SK-N-SH (cell line): ENCODE measurements at regions not wholly inside any gene's neighbourhood (a gene's known extent, or its start where the extent isn't known, plus 50 kb on each side); places are given as distances from the start of the nearest gene placed in this dataset.

ENCODE experiments used
- CTCF ChIA-PET: fragments of 300-600, 350-600 bp; formaldehyde crosslinking; extraction: SDS; loops from one replicate; lab custom pipeline; 2021; lab: Yijun Ruan, JAX
- POLR2A ChIA-PET: fragments of 350-600 bp; sonication (Branson Sonifier 250); formaldehyde crosslinking; extraction: SDS; loops from one replicate; lab custom pipeline; 2020; ENCODE audit warnings: antibody characterized with exemption, inconsistent platforms; lab: Yijun Ruan, JAX
- DNase-seq: peaks from one replicate; pipeline ENCODE4 v3.0.0; 2012
- H2AFZ ChIP-seq: fragments of 200-600 bp; sonication (generic); 2 replicates; pipeline ENCODE4 v1.8.1; 2016; ENCODE audit warnings: antibody characterized with exemption, mild to moderate bottlenecking, low read depth
- H3F3A ChIP-seq: fragments of 200-600 bp; sonication (generic); replicated peaks from 2 replicates; pipeline ENCODE3; 2016; ENCODE audit warnings: antibody characterized with exemption, mild to moderate bottlenecking; ENCODE audit not compliant: insufficient read depth
- H3K27ac ChIP-seq, 2 experiments: fragments of 200-500 bp in 1 of 2; fragments of 200-600 bp in 1 of 2; sonication (Bioruptor generic) in 1 of 2; sonication (generic), shearing (Covaris generic) in 1 of 2; 2 replicates each; pipeline versions ENCODE4 v1.5.1 to v1.6.1; 2014 to 2016; ENCODE audit warnings: low read depth in 2 of 2, inconsistent platforms in 1 of 2, low read length in 1 of 2, mild to moderate bottlenecking in 1 of 2, mixed read lengths in 1 of 2
- H3K27me3 ChIP-seq: fragments of 200-600 bp; sonication (generic), shearing (Covaris generic); 2 replicates; pipeline ENCODE4 v1.6.1; 2016; ENCODE audit warnings: mixed run types; ENCODE audit not compliant: insufficient read depth
- H3K36me3 ChIP-seq, 2 experiments: fragments of 200-500 bp in 1 of 2; fragments of 200-600 bp in 1 of 2; sonication (Bioruptor generic) in 1 of 2; sonication (generic) in 1 of 2; replicated peaks in 1 of 2; 2 replicates each; pipeline versions ENCODE3 to v1.5.1; 2014 to 2016; ENCODE audit warnings: low read length in 1 of 2, mild to moderate bottlenecking in 1 of 2; ENCODE audit not compliant: insufficient read depth in 2 of 2, control insufficient read depth in 1 of 2
- H3K4me1 ChIP-seq, 2 experiments: fragments of 200-500 bp in 1 of 2; fragments of 200-600 bp in 1 of 2; sonication (Bioruptor generic) in 1 of 2; sonication (generic), shearing (Covaris generic) in 1 of 2; 2 replicates each; pipeline versions ENCODE4 v1.5.1 to v1.6.1; 2014 to 2016; ENCODE audit warnings: low read depth in 1 of 2, low read length in 1 of 2, mixed run types in 1 of 2; ENCODE audit not compliant: insufficient read depth in 2 of 2, control insufficient read depth in 1 of 2
- H3K4me2 ChIP-seq: fragments of 200-600 bp; sonication (generic), shearing (Covaris generic); 2 replicates; pipeline ENCODE4 v1.6.1; 2017; ENCODE audit warnings: mixed run types
- H3K4me3 ChIP-seq, 2 experiments: fragments of 200-500 bp in 1 of 2; fragments of 200-600 bp in 1 of 2; sonication (Bioruptor generic) in 1 of 2; sonication (generic), shearing (Covaris generic) in 1 of 2; 2 replicates each; pipeline versions ENCODE4 v1.5.1 to v1.8.1; 2014 to 2016; ENCODE audit warnings: low read depth in 2 of 2, inconsistent platforms in 1 of 2, low read length in 1 of 2, mild to moderate bottlenecking in 1 of 2, mixed read lengths in 1 of 2, moderate library complexity in 1 of 2
- H3K79me2 ChIP-seq: fragments of 200-600 bp; sonication (generic); 2 replicates; pipeline ENCODE4 v1.8.1; 2017; ENCODE audit warnings: mild to moderate bottlenecking; ENCODE audit not compliant: insufficient read depth
- H3K9ac ChIP-seq: fragments of 200-600 bp; sonication (generic); 2 replicates; pipeline ENCODE4 v1.6.1; 2017; ENCODE audit warnings: mixed run types
- H3K9me2 ChIP-seq: fragments of 200-600 bp; sonication (generic); 2 replicates; pipeline ENCODE4 v1.6.1; 2017; ENCODE audit warnings: mixed run types
- H3K9me3 ChIP-seq: fragments of 200-600 bp; sonication (generic); 2 replicates; pipeline ENCODE4 v1.6.1; 2017; ENCODE audit warnings: mixed run types, mild to moderate bottlenecking, moderate library complexity
- H4K20me1 ChIP-seq: fragments of 200-600 bp; sonication (generic); 2 replicates; pipeline ENCODE4 v1.6.1; 2017; ENCODE audit warnings: mild to moderate bottlenecking, mixed run types; ENCODE audit not compliant: insufficient read depth
- EP300 ChIP-seq, 2 experiments: IDR thresholded peaks; 2 replicates each; pipeline versions ENCODE4 v1.4.0 to v1.6.1; 2012; ENCODE audit warnings: borderline replicate concordance in 1 of 2, low read depth in 1 of 2, low read length in 1 of 2
- GABPA ChIP-seq: IDR thresholded peaks from 2 replicates; pipeline ENCODE4 v1.4.0; 2012; ENCODE audit warnings: low read depth, mild to moderate bottlenecking
- JUND ChIP-seq: IDR thresholded peaks from 2 replicates; pipeline ENCODE4 v1.4.0; 2012
- MAX ChIP-seq: IDR thresholded peaks from 2 replicates; pipeline ENCODE4 v1.4.0; 2012; ENCODE audit warnings: low read depth
- NRF1 ChIP-seq: IDR thresholded peaks from 2 replicates; pipeline ENCODE4 v1.6.1; 2012; ENCODE audit warnings: low read depth, mild to moderate bottlenecking, low read length
- PBX3 ChIP-seq: IDR thresholded peaks from 2 replicates; pipeline ENCODE4; 2012
- RCOR1 ChIP-seq: fragments of 150-350 bp; IDR thresholded peaks from 2 replicates; pipeline ENCODE4 v1.6.1; 2017; ENCODE audit warnings: antibody characterized with exemption, low read length
- REST ChIP-seq: IDR thresholded peaks from 2 replicates; pipeline ENCODE4 v1.6.1; 2012; ENCODE audit warnings: mild to moderate bottlenecking, low read depth, low read length, moderate library complexity
- RFX5 ChIP-seq: IDR thresholded peaks from 2 replicates; pipeline ENCODE4 v1.6.1; 2012; ENCODE audit warnings: mild to moderate bottlenecking, improper control_type of control experiment, low read length
- RXRA ChIP-seq: IDR thresholded peaks from 2 replicates; pipeline ENCODE4 v1.4.0; 2012; ENCODE audit warnings: low read depth, mild to moderate bottlenecking, borderline replicate concordance
- SIN3A ChIP-seq: IDR thresholded peaks from 2 replicates; pipeline ENCODE4 v1.6.1; 2012; ENCODE audit warnings: low read depth, mild to moderate bottlenecking, low read length, moderate library complexity, borderline replicate concordance
- TAF1 ChIP-seq: IDR thresholded peaks from 2 replicates; pipeline ENCODE4 v1.6.1; 2012; ENCODE audit warnings: low read depth, mild to moderate bottlenecking, low read length, moderate library complexity, borderline replicate concordance
- TCF12 ChIP-seq: IDR thresholded peaks from 2 replicates; pipeline ENCODE4 v1.4.0; 2012
- TEAD4 ChIP-seq: IDR thresholded peaks from 2 replicates; pipeline ENCODE4 v1.4.0; 2012; ENCODE audit warnings: mild to moderate bottlenecking, borderline replicate concordance; ENCODE audit not compliant: insufficient read depth
- WGBS: methylation state at CpG from one replicate; pipeline ENCODE4 v1.1.6; 2017; ENCODE audit warnings: low lambda C conversion rate; 5-methylcytosine and 5-hydroxymethylcytosine counted together

GRCh38 chr7:145543242-145543641, 573.4 kb upstream of the CNTNAP2 start:
- TF ChIP-seq SIN3A (no peak), REST (no peak)
- ChIA-PET CTCF (no interaction called here), POLR2A (no interaction called here)
- Histone ChIP-seq H3K27me3 (no peaks in the 10 kb centered on the region), H4K20me1 (no peaks in the 10 kb centered on the region), H3K9me3 (no peaks in the 10 kb centered on the region), H3K4me1 (no peaks in the 10 kb centered on the region), H2AFZ (no peak overlapping the region), H3K4me3 (no peak overlapping the region), H3K9ac (no peak overlapping the region), H3K9me2 (no peaks in the 10 kb centered on the region; the same call in 1 of the 2 replicates), H3K4me2 (no peak overlapping the region), H3K27ac (no peak overlapping the region), H3K79me2 (no peaks in the 10 kb centered on the region), H3F3A (no peaks in the 10 kb centered on the region), H3K36me3 (no peaks in the 10 kb centered on the region)
- WGBS = 2% methylated on average over 2 of the region's 2 CpGs
- DNase-seq = no peak

- DNase-seq = no peak
- Histone ChIP-seq H3K27me3 (no peaks in the 10 kb centered on the region), H3K4me3 (no peak overlapping the region), H3K9me2 (peaks cover 3% of the 10 kb centered on the region; the same call in 1 of the 2 replicates), H2AFZ (no peak overlapping the region), H3K4me2 (no peak overlapping the region), H3K9me3 (no peaks in the 10 kb centered on the region), H3K9ac (no peak overlapping the region), H3K4me1 (no peaks in the 10 kb centered on the region), H3K36me3 (no peaks in the 10 kb centered on the region), H3K27ac (no peak overlapping the region), H4K20me1 (no peaks in the 10 kb centered on the region), H3F3A (no peaks in the 10 kb centered on the region), H3K79me2 (no peaks in the 10 kb centered on the region)
- TF ChIP-seq MAX (no peak), GABPA (no peak), PBX3 (no peak), TEAD4 (no peak), NRF1 (no peak), JUND (no peak), RCOR1 (no peak), TCF12 (no peak), SIN3A (no peak), TAF1 (no peak), RXRA (no peak), RFX5 (no peak), EP300 (IDR thresholded peaks at IDR 0.05; ENCODE audit: borderline replicate concordance in 1 of 2, low read depth in 1 of 2, low read length in 1 of 2) (no peak)
- CTCF ChIA-PET = no interaction called here
- POLR2A ChIA-PET = no interaction called here
- 1% methylated on average over 2 of the region's 2 CpGs for WGBS
Measured at GRCh38 chr7:145539910-145540309, 576.7 kb upstream of the CNTNAP2 start.
